ENCODE measurements at regions not wholly inside any gene's neighbourhood (a gene's known extent, or its start where the extent isn't known, plus 50 kb on each side); places are given as distances from the start of the nearest gene placed in this dataset.

GRCh38 chr2:43127208-43127940 lies 99.0 kb downstream of the ZFP36L2 start:
- DNase-seq: no peak

- DNase-seq: no peak
Measured at GRCh38 chr2:43126817-43127207, 99.6 kb downstream of the ZFP36L2 start.

- no peak for DNase-seq
Measured at GRCh38 chr2:43125090-43125998, 101.1 kb downstream of the ZFP36L2 start.

- no peak for DNase-seq
Measured at GRCh38 chr2:43124687-43125057, 101.7 kb downstream of the ZFP36L2 start.

- no peak for DNase-seq
Measured at GRCh38 chr2:43123981-43124686, 102.3 kb downstream of the ZFP36L2 start.

- no peak for DNase-seq
Measured at GRCh38 chr2:43123486-43123885, 102.9 kb downstream of the ZFP36L2 start.

GRCh38 chr2:43123028-43123427 lies 103.4 kb downstream of the ZFP36L2 start:
- no peak for DNase-seq

- no peak for DNase-seq
Measured at GRCh38 chr2:43121580-43122314, 104.7 kb downstream of the ZFP36L2 start.

GRCh38 chr2:43119303-43119702 lies 107.1 kb downstream of the ZFP36L2 start:
- no peak for DNase-seq

GRCh38 chr2:43117521-43118143 lies 108.8 kb downstream of the ZFP36L2 start:
- no peak for DNase-seq

- no peak for DNase-seq
Measured at GRCh38 chr2:43116988-43117387, 109.4 kb downstream of the ZFP36L2 start.

GRCh38 chr2:43115881-43116280 lies 110.5 kb downstream of the ZFP36L2 start:
- no peak for DNase-seq

GRCh38 chr2:43114210-43114609 lies 112.2 kb downstream of the ZFP36L2 start:
- no peak for DNase-seq

- no peak for DNase-seq
Measured at GRCh38 chr2:43111788-43112554, 114.4 kb downstream of the ZFP36L2 start.

- DNase-seq: no peak
Measured at GRCh38 chr2:43110442-43110871, 115.9 kb downstream of the ZFP36L2 start.

GRCh38 chr2:43109261-43109743 lies 117.1 kb downstream of the ZFP36L2 start:
- no peak for DNase-seq

GRCh38 chr2:43107679-43108078 lies 118.7 kb downstream of the ZFP36L2 start:
- no peak for DNase-seq

GRCh38 chr2:43106559-43107527 lies 119.6 kb downstream of the ZFP36L2 start:
- DNase-seq: no peak

- DNase-seq: no peak
Measured at GRCh38 chr2:43105586-43106558, 120.5 kb downstream of the ZFP36L2 start.
